GM04503 (cell line): ENCODE measurements at regions not wholly inside any gene's neighbourhood (a gene's known extent, or its start where the extent isn't known, plus 50 kb on each side); places are given as distances from the start of the nearest gene placed in this dataset.
A peak's percentile ranks its signal among the peaks of the same experiment; 100 is the strongest.
"Not testable (repeated sequence)": the region's sequence is repeated elsewhere in the genome, so short reads cannot be mapped to it uniquely, and the experiment has no call there.

Source experiments
- DNase-seq: peaks from one replicate; pipeline ENCODE4 v3.0.0-alpha.2; 2012; ENCODE audit warnings: low read depth

DNA sequence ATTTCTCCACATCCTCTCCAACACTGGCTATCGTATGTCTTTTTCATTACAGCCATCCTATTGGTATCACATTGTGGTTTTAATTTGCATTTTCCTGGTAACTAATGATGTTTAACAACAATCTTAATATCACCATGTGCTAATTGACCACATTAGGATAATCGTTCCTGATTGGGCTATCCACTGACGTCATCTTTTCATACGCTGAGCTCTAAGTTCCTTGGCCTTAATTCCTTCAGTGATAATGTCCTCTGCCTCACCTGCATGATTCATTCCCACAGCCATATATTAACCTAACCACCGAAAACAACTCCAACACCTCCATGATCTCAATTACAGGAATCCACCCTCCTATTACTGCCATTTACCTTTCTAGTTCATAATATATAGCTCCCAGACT, 547.9 kb upstream of the BRINP1 start:
- no peak for DNase-seq

DNA sequence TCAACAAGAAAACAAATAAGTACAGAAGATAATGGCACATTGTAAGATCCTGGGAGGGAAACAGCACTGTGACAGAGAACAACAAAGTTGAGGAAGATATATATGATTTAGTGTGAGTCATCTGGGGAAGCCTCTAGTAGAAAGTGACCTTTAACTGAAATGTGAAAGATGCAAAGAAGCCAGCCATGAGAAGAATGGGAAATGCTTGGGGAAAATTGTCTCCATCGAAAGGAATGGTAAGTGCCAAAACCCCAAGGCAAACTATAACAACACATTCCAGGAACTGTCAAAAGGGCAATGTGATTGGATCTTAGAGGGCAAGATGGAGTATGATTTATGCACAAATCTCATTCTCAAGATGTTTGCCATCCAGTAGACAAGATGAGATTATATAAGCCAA, 537.8 kb upstream of the BRINP1 start:
- no peak for DNase-seq

DNA sequence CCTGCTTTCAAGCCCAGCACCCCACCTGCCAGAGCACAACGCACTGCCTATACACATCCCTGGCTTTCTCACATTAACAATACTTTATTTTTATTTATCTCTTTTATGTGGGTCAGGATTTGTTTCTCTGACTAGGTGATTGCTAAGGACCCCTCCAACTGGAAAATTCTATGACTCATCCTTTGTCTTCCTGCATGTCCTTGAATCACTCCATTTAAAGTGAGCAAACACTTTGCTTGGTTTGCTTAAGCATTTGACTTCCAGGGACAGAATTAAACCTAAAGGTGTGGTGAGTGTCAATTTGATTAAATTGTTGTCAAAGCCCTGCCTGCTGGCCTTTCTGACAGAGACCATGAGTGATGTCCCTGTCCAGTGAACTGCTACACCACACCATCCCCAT, 536.5 kb upstream of the BRINP1 start:
- DNase-seq, result no peak

DNA sequence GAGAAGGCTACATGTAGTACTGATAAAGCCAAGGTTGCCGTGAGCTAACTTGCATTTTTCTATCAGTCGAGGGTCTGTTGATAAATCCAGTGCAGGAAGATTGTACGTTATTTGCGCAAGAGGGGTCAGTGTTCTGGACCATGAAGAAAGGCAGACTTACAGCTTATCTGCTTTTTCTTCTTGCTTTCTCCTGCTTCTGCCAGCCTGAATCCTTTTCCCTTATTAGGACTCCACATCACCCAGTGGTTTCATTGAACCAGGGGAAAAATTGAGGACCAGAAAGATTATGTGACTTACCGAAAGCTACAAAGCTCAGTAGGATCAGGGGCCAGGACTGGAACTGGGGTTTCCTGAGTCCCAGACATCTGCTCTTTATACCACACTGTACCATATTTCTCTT, 534.6 kb upstream of the BRINP1 start:
- DNase-seq, result no peak

DNA sequence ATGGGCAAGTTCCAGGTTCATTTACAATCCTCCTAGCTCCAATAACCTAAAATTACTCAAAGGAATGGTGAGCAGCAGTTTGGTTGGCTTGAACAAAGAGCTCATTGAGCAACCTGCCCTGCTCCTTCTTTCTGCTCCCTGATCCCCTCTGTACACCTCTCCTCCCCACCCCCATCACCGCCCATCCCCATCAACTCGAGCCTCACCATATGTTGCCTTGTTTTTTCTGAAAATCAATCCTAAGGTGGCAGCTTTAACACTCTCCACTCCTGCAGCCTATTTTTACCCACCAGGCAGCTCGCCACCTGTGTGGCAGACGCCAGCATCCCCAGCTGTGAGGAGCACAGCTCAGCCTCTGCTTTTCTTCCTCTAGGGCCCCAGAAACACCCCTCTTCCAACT, 533.4 kb upstream of the BRINP1 start:
- no peak for DNase-seq

DNA sequence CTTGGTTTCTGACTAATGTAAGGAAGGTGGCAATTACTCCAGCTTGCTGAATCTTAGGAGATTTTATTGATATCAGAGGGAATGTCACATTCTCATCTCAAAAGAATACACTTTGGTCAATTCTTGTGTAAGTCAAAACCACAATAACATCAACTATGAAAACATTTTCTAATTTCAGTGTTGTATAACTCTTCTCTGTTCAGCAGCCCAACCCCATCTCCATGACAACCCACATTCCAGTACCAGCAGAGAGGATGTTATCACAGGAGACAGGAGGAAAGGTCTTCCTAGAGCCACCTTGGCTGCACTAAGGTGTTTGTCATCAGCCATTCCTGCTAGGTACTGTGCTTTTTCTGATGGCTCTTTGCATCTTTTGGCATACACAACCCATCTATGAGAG, 529.1 kb upstream of the BRINP1 start:
- peak; percentile 27 for DNase-seq

DNA sequence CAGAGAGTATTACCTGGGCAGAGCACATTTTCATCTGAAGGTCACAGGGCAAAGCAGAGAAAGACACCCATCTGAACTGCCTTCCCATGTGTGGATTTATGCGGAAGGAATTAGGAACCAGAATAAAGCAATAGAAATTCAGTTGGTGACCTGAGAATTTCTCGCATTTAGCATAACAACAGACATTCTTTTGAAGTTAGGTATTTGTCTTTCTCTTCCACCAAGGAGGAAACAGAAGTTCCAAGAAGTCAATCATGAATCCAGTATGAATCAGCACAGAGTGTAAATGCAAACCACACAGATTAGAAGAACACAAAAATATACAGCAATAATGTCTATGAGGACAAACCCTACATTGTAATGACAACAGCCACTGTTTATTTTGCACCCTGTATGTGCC, 515.2 kb upstream of the BRINP1 start:
- DNase-seq, result no peak

DNA sequence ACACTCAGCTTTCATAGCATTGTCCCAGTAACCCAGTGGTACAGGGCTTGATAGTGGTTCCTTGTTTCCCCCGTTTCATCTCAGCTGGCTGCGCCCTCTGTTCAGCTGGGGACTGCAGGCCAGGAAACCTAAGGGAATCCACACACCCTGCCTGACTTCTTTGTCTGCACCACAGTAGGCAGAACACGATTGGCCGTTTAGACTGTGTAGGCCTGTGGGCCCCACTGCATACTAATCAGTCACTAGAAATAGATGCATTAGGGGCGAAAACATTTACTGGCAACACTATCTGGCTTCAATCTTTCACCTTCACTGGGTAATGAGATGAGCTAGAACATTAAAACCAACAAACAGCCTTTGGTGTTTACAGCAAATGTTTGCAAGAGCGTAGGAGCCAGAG, 512.7 kb upstream of the BRINP1 start:
- no peak for DNase-seq

DNA sequence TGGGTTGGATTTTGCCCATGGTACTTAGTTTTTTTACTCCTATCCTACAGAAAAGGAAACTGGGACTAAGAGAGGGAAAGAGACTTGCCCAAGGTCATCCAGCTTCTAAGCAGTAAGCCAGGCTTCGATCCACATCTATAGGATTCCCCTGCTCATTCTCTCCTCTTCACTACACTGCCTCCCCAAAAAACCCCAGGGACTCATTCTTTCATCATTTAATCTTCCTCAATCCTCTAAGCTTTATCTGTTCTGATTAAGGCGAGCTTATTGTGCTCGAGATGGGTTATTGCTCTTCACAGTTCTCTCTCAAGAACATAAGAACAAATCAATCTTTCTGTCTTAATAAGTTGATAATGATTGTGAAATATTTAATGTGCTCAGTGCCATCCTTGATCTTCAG, 511.1 kb upstream of the BRINP1 start:
- DNase-seq, result no peak

DNA sequence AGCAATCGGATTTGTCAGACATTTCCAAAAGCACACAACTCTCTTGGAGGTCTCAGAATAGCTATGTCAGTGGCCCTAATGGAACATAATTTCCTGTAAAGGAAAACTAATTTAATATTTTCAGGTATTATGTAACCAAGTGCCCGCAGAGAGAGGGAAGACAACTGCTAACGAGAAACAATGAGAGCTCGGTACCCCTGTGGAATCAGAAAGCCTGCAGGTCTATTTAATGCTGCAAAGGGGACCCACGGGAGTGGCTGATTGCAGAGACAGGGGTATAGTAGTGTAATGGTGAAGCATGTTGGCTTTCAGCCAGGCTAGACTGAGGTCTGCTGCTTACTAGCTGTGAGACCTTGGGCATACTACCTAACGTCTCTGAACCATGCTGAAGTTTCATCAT, 508.1 kb upstream of the BRINP1 start:
- DNase-seq, result no peak

DNA sequence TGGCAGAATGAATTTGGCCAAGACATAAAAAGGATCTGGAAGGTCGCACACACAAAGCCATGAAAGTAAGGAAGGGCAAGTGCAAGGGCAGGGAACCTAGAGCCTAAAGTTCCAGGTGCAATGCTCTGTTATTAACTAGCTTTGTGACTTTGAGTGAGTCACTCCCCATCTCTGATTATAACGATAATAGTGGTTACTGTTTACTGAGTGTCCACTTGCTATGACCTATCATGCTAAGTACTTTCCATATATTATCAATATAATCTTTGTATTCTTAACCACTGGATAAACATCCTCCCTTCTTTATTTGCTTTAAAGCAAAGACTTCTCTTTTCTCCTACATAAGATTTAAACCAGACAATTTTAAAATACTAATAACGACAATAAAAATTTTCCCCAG, 504.6 kb upstream of the BRINP1 start:
- no peak for DNase-seq

DNA sequence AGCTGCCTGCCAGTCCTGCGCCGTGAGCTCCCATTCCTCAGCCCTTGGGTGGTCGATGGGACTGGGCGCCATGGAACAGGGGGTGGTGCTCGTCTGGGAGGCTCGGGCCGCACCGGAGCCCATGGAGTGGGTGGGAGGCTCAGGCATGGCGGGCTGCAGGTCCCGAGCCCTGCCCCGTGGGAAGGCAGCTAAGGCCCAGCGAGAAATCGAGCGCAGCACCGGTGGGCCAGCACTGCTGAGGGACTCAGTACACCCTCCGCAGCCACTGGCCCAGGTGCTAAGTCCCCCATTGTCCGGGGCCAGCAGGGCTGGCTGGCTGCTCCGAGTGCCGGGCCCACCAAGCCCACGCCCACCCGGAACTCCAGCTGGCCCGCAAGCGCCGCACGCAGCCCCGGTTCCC, 501.0 kb upstream of the BRINP1 start:
- not testable (repeated sequence) for DNase-seq

DNA sequence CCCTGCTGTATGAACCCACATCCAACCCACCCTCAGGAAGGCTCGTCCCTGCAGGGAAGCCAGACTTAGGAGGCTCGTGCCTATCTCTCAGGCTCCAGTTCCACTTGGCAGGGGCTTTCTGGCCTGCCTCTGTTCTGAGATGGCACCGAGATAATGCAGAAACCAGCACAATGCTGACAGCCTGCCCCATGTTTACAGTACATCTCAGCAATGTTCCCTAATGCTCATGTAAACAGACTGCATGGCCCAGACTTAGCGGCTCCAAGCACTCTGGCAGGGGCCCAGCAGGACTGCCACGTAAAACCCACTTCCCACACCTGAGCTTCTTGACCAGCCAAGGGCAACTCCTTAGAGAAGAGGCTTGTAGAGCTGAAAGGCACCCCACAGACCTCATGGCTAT, 499.5 kb upstream of the BRINP1 start:
- no peak for DNase-seq

DNA sequence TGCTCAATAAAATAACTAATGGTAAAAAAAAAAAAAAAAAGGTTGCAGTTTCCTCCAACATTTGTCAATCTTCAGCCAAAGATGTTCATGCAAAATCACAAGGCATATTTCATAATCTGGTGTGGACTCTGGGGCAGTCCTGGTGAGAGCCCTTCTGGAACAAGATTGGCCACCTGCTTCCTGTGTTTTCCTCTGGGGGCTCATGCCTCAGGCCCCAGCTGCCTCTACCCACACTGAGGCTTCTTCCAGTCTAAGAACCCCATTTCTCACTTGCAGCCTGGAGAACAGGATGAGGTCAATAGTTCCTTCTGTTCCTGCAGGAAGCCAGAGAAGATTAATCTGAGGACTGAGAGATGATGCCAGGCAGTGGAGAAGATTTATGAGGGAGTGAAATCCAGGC, 492.6 kb upstream of the BRINP1 start:
- DNase-seq, result no peak

DNA sequence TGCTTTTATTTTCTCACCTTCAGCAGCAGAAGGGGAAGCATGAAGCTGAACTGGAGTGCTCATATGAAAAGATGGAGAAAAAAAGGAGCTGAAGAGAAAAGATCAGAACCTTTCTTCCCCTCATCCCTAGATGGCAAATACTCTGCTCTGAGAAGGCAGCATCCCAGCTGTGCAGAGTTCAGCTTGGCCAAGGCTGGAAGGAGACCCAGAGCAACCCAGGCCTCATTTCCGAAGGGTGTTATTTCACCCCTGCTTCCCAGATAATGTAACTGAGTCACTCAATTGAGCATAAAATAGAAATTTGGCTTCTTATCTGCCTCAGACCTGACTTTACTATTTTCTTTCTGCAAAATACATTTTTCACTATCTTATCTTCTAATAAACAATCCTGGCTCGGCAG, 489.9 kb upstream of the BRINP1 start:
- DNase-seq, result no peak

DNA sequence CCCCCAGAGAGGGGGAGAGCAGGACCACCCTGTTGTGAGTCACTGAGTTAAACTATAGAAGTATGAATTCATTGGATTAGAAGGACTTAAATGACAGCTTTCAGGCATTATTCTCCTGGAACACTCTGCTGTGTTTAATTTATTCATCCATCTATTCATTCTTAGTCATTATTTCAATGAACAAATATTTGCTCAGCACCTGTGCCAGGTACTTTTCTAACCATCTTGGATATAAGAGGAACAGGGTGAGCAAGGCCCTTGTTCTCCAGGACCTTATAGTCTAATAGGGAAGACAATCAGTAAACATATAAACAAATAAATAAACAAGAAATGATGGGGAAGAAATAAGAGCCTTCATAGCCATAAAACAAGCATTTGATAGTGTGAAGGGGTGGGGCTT, 483.9 kb upstream of the BRINP1 start:
- DNase-seq, result no peak

DNA sequence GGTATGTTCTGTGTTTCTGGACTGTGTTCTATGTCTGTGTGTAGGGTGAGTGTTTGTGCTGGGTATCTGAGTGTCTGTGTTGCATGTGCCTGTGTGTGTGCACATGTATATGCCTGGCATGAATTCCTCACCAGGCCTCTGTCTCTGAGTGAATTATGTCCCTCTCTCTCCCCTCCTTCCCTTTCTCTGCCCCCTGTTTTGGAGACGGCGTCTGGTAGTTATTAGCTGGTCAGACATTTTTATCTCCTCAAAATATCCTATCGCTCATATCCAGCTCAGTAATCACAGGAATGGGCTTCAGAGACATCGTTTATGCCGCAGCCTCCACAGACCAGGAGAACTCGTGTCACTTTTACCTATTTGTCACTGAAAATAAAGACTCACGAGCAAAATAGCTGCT, 483.2 kb upstream of the BRINP1 start:
- DNase-seq, result no peak

DNA sequence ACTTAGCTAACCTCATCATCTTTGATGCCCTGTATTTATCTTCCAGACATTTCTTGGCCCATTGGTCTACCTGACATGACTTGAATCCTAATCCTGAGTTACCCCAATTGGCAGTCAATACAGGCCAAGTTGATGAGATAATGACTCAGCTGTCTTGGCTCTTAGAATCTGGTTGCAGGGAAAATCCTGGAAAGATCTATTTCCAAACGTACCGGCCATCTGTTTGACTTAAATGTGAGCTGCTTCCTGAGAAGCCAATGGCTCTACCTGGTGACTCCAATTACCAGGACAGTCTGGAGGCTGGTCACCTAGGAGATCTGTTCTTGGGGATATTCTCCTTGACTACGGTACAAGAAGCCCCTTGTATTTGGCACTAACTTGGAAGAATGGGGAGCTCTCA, 475.2 kb upstream of the BRINP1 start:
- no peak for DNase-seq

DNA sequence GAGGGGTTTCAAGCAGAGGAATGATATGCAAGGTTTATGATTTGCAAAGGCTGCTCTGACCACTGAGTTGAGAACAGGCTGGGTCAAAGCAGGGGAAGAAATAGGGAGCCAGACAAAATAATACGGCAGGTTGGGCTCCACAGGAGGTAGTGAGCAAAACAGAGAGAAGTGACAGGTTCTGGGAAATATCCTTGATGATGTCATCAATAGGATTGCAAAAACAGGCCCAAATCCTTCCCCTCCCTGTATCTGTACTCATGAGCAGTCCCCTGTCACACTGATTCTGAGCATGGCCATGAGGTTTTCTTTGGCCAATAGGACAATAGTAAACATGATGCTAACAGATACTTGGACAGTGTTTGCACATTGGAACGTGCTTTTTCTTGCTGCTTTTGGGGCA, 471.8 kb upstream of the BRINP1 start:
- DNase-seq, result no peak

DNA sequence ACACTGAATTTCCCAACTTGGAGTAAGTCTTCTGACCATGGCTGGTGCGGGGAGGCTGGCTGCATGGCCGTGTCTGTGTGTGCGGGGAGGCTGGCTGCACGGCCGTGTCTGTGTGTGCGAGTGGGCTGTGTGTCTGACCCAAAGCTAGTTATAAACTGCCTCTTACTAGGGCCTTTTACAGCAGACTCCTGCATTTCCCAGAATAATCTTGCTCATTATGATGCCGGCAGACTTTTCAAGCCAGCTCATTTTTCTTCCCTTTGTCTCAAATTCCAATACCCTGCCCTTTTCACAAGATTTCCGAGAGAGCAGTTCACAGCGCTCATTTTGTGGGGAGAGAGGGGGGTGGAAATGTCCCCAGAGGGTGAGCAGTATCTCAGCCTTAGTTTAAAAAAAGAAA, 470.7 kb upstream of the BRINP1 start:
- DNase-seq, result no peak

DNA sequence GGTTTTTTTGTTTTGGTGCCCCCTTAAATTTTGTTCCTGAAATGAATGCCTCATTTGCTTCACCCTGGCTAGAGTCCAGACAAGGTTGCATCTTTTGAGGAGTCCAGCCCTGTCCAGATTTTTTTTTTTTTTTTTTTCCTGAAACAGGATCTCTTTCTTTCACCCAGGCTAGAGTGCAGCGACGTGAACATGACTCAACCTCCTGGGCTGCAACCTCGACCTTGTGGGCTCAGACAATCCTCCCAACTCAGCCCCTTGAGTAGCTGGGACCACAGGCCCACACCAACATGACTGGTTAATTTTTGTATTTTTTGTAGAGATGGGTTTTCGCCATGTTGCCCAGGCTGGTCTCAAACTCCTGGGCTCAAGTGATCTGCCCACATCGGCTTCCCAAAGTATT, 469.0 kb upstream of the BRINP1 start:
- DNase-seq, result no peak

DNA sequence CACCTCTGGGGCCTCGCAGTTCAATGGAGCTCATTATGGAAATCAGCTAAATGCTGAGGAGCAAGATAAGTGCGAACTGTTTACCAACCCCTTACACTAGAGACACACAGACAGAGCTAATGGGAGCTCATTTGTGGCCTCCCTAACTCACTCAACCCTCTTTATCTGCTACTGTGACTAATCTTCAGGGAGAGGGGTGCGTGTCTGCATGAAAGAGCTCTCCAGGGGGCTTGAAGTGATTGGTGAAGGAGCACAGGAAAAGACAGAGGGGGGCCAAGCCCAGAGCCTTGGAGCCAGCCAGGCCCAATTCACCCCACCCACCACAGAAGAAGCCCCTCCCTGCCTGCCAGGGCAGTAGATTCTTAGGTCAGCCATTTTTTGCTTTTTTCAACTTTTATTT, 466.8 kb upstream of the BRINP1 start:
- DNase-seq, result no peak

DNA sequence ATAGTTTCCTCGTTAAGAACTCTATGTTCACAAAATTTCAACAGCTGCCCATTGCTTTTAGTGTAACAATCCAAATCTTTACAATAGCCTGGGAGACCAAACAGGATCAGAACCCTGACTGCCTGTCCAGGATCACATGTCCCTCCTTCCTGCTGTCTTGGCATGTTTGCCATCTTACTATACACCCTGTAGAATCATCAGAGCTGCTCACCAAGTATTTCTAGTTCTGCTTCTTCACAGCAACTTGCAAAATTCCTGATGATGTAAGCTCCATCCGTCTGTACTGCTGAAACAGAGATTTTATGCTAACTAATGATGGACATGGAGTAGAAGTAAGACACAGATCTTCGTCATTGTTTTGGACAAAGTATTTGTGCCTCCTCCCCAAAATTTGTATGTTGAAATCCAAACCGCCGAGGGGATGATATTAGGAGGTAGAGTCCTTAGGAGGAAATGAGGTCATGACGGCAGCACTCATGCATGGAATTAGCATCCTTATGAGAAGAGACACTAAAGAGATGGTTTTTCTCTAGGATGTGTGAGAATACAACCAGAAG, 464.9 kb upstream of the BRINP1 start:
- no peak for DNase-seq

DNA sequence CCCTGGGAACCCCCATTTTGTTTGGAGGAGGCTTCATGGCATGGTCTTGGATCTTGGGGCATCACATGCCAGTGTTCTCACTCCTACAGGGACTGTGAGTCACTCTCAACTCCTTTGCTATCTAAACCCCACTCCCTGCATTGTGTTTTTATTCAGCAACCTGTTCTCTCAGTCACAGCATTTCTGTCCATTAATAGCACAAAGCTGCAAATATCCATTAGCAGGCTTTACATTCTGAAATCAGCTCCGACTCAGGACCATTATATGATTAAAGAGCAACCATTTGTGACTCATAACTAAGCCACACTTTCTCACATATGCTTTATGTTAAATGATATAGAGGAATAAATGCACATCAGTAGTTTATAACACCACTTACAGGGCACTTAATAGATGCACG, 462.1 kb upstream of the BRINP1 start:
- DNase-seq, result no peak

DNA sequence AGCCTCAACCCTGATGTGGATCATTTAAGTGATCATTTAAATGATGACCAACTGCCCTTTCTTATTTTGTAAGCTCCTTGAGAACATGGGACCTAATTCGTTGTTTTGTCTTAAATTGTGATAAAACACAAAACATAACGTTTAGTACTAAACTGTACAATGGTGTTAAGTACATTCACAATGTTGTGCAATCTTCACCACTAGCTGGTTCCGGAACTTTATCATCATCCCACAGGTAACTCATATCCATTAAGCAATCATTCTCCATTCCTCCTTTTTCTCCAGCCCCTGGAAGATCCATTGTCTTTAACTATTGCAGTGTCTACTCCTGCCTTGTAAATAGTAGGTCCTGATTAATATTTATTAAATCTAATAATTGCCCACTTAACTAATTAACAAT, 460.5 kb upstream of the BRINP1 start:
- no peak for DNase-seq
